ENCODE measurements at regions not wholly inside any gene's neighbourhood (a gene's known extent, or its start where the extent isn't known, plus 50 kb on each side); places are given as distances from the start of the nearest gene placed in this dataset.
A peak's percentile ranks its signal among the peaks of the same experiment; 100 is the strongest.
"Not testable (repeated sequence)": the region's sequence is repeated elsewhere in the genome, so short reads cannot be mapped to it uniquely, and the experiment has no call there.

GRCh38 chr6:134421501-134421900 lies 103.6 kb upstream of the SGK1 start:
- no peak for ATAC-seq
- intact Hi-C loops (cut with DNase I), result no loop called here
- no peak for DNase-seq

- ATAC-seq, result no peak
- intact Hi-C loops (cut with DNase I), result no loop called here
- no peak for DNase-seq
These were observed 102.8 kb upstream of the SGK1 start for GRCh38 chr6:134420614-134421181.

GRCh38 chr6:134419716-134420115 lies 101.8 kb upstream of the SGK1 start:
- ATAC-seq, result no peak
- DNase-seq, result no peak
- intact Hi-C loops (cut with DNase I), result no loop called here

- ATAC-seq (no peak), DNase-seq (no peak)
- intact Hi-C loops (cut with DNase I), result no loop called here
These were observed 98.7 kb upstream of the SGK1 start for GRCh38 chr6:134416418-134417154.

- ATAC-seq (no peak), DNase-seq (no peak)
- intact Hi-C loops (cut with DNase I), result no loop called here
These were observed 97.7 kb upstream of the SGK1 start for GRCh38 chr6:134415656-134416055.

GRCh38 chr6:134415194-134415593 lies 97.3 kb upstream of the SGK1 start:
- ATAC-seq (no peak), DNase-seq (no peak)
- intact Hi-C loops (cut with DNase I), result no loop called here

GRCh38 chr6:134414793-134415192 lies 96.9 kb upstream of the SGK1 start:
- no peak for DNase-seq
- ATAC-seq, result peak in 1 of 2 donors; percentile 42
- intact Hi-C loops (cut with DNase I), result no loop called here

- DNase-seq, result no peak
- ATAC-seq, result peak in 1 of 2 donors; percentile 38
- intact Hi-C loops (cut with DNase I), result no loop called here
These were observed 95.3 kb upstream of the SGK1 start for GRCh38 chr6:134413241-134413643.

GRCh38 chr6:134410541-134410940 lies 92.6 kb upstream of the SGK1 start:
- intact Hi-C loops (cut with DNase I), result no loop called here
- ATAC-seq (peak in 1 of 2 donors; percentile 27), DNase-seq (no peak)

- intact Hi-C loops (cut with DNase I), result no loop called here
- ATAC-seq (no peak), DNase-seq (no peak)
These were observed 89.9 kb upstream of the SGK1 start for GRCh38 chr6:134407791-134408190.

GRCh38 chr6:134406311-134406710 lies 88.4 kb upstream of the SGK1 start:
- DNase-seq (no peak), ATAC-seq (no peak)
- intact Hi-C loops (cut with DNase I), result no loop called here

GRCh38 chr6:134405386-134406087 lies 87.6 kb upstream of the SGK1 start:
- ATAC-seq (no peak), DNase-seq (no peak)
- intact Hi-C loops (cut with DNase I), result no loop called here

- intact Hi-C loops (cut with DNase I); DNase-seq; ATAC-seq: not testable (repeated sequence)
These were observed 85.4 kb upstream of the SGK1 start for GRCh38 chr6:134403312-134403711.

- intact Hi-C loops (cut with DNase I), result no loop called here
- ATAC-seq (no peak), DNase-seq (no peak)
These were observed 84.6 kb upstream of the SGK1 start for GRCh38 chr6:134402372-134402984.

- intact Hi-C loops (cut with DNase I), result no loop called here
- no peak for DNase-seq
- ATAC-seq, result no peak
These were observed 83.0 kb upstream of the SGK1 start for GRCh38 chr6:134400941-134401340.

GRCh38 chr6:134398453-134398852 lies 80.5 kb upstream of the SGK1 start:
- DNase-seq (no peak), ATAC-seq (no peak)
- intact Hi-C loops (cut with DNase I), result no loop called here

- ATAC-seq (no peak), DNase-seq (no peak)
- intact Hi-C loops (cut with DNase I), result no loop called here
These were observed 79.8 kb upstream of the SGK1 start for GRCh38 chr6:134397676-134398075.

- ATAC-seq (no peak), DNase-seq (no peak)
- intact Hi-C loops (cut with DNase I), result no loop called here
These were observed 77.0 kb upstream of the SGK1 start for GRCh38 chr6:134394905-134395304.

GRCh38 chr6:134394208-134394607 lies 76.3 kb upstream of the SGK1 start:
- no peak for DNase-seq
- intact Hi-C loops (cut with DNase I), result no loop called here

GRCh38 chr6:134391205-134391604 lies 73.3 kb upstream of the SGK1 start:
- ATAC-seq (no peak), DNase-seq (no peak)
- intact Hi-C loops (cut with DNase I), result no loop called here

More at GRCh38 chr6:134394208-134394607, 76.3 kb upstream of the SGK1 start:
- no peak for ATAC-seq

All from left cardiac atrium (tissue), 4 donors.